Midbrain (tissue), 1 donor: ENCODE measurements at regions not wholly inside any gene's neighbourhood (a gene's known extent, or its start where the extent isn't known, plus 50 kb on each side); places are given as distances from the start of the nearest gene placed in this dataset.
"Not testable (repeated sequence)": the region's sequence is repeated elsewhere in the genome, so short reads cannot be mapped to it uniquely, and the experiment has no call there.

Experiments used
- DNase-seq: peaks from one replicate; lab custom pipeline; 2025; lab: John Stamatoyannopoulos, UW

GRCh38 chr2:13413989-13414388, 697.3 kb downstream of the TRIB2 start:
- no peak for DNase-seq

- DNase-seq, result no peak
These were observed 698.2 kb downstream of the TRIB2 start for GRCh38 chr2:13414897-13415296.

- no peak for DNase-seq
These were observed 717.2 kb downstream of the TRIB2 start for GRCh38 chr2:13433954-13434353.

- not testable (repeated sequence) for DNase-seq
These were observed 727.0 kb downstream of the TRIB2 start for GRCh38 chr2:13443554-13444261.

GRCh38 chr2:13462464-13462863, 745.7 kb downstream of the TRIB2 start:
- no peak for DNase-seq

GRCh38 chr2:13466076-13466475, 749.3 kb downstream of the TRIB2 start:
- no peak for DNase-seq

- no peak for DNase-seq
These were observed 757.8 kb downstream of the TRIB2 start for GRCh38 chr2:13474538-13474937.

GRCh38 chr2:13480057-13480456, 763.3 kb downstream of the TRIB2 start:
- DNase-seq, result no peak

GRCh38 chr2:13481201-13481600, 764.5 kb downstream of the TRIB2 start:
- DNase-seq, result no peak

- DNase-seq, result no peak
These were observed 768.5 kb downstream of the TRIB2 start for GRCh38 chr2:13485256-13485655.

GRCh38 chr2:13488965-13489364, 772.2 kb downstream of the TRIB2 start:
- DNase-seq, result no peak

GRCh38 chr2:13492262-13492661, 775.5 kb downstream of the TRIB2 start:
- no peak for DNase-seq

- no peak for DNase-seq
These were observed 778.3 kb downstream of the TRIB2 start for GRCh38 chr2:13495051-13495450.

- DNase-seq, result no peak
These were observed 788.1 kb downstream of the TRIB2 start for GRCh38 chr2:13504808-13505207.

GRCh38 chr2:13508671-13509070, 791.9 kb downstream of the TRIB2 start:
- DNase-seq, result no peak

GRCh38 chr2:13515254-13515653, 798.5 kb downstream of the TRIB2 start:
- DNase-seq, result no peak

GRCh38 chr2:13522096-13522495, 805.4 kb downstream of the TRIB2 start:
- DNase-seq, result no peak

GRCh38 chr2:13522917-13523821, 806.4 kb downstream of the TRIB2 start:
- no peak for DNase-seq

- no peak for DNase-seq
These were observed 807.8 kb downstream of the TRIB2 start for GRCh38 chr2:13524492-13524891.

- not testable (repeated sequence) for DNase-seq
These were observed 815.1 kb downstream of the TRIB2 start for GRCh38 chr2:13531735-13532410.

- DNase-seq, result not testable (repeated sequence)
These were observed 816.2 kb downstream of the TRIB2 start for GRCh38 chr2:13532781-13533523.

GRCh38 chr2:13533524-13533922, 816.8 kb downstream of the TRIB2 start:
- no peak for DNase-seq
